ENCODE measurements at regions not wholly inside any gene's neighbourhood (a gene's known extent, or its start where the extent isn't known, plus 50 kb on each side); places are given as distances from the start of the nearest gene placed in this dataset.
"Not testable (repeated sequence)": the region's sequence is repeated elsewhere in the genome, so short reads cannot be mapped to it uniquely, and the experiment has no call there.

GRCh38 chr5:91491229-91491628 lies 108.1 kb upstream of the ARRDC3 start:
- no peak for TF ChIP-seq CTCF (IDR thresholded peaks at IDR 0.05)
- no peak for DNase-seq (ENCODE audit: low spot score)
- no peak for ATAC-seq (ENCODE audit: low FRiP score)

- no peak for TF ChIP-seq CTCF (IDR thresholded peaks at IDR 0.05)
- DNase-seq (ENCODE audit: low spot score) (no peak), ATAC-seq (ENCODE audit: low FRiP score) (no peak)
Observed at GRCh38 chr5:91490316-91490715, 107.2 kb upstream of the ARRDC3 start.

- DNase-seq (ENCODE audit: low spot score): no peak
- no peak for TF ChIP-seq CTCF (IDR thresholded peaks at IDR 0.05)
- no peak for ATAC-seq (ENCODE audit: low FRiP score)
Observed at GRCh38 chr5:91487420-91487819, 104.3 kb upstream of the ARRDC3 start.

GRCh38 chr5:91486638-91487037 lies 103.5 kb upstream of the ARRDC3 start:
- ATAC-seq (ENCODE audit: low FRiP score) (no peak), DNase-seq (ENCODE audit: low spot score) (no peak)
- TF ChIP-seq CTCF (IDR thresholded peaks at IDR 0.05): no peak

GRCh38 chr5:91484662-91485061 lies 101.5 kb upstream of the ARRDC3 start:
- TF ChIP-seq CTCF (IDR thresholded peaks at IDR 0.05): no peak
- no peak for ATAC-seq (ENCODE audit: low FRiP score)
- no peak for DNase-seq (ENCODE audit: low spot score)

- not testable (repeated sequence) for ATAC-seq (ENCODE audit: low FRiP score)
Observed at GRCh38 chr5:91479376-91479775, 96.3 kb upstream of the ARRDC3 start.

GRCh38 chr5:91478096-91478495 lies 95.0 kb upstream of the ARRDC3 start:
- no peak for DNase-seq (ENCODE audit: low spot score)
- no peak for ATAC-seq (ENCODE audit: low FRiP score)
- TF ChIP-seq CTCF (IDR thresholded peaks at IDR 0.05): no peak

More at GRCh38 chr5:91479376-91479775, 96.3 kb upstream of the ARRDC3 start:
- DNase-seq (ENCODE audit: low spot score): not testable (repeated sequence)

- no peak for TF ChIP-seq CTCF (IDR thresholded peaks at IDR 0.05)
- DNase-seq (ENCODE audit: low spot score) (no peak), ATAC-seq (ENCODE audit: low FRiP score) (no peak)
Observed at GRCh38 chr5:91477408-91477807, 94.3 kb upstream of the ARRDC3 start.
